Gastrocnemius medialis (tissue), 4 donors: ENCODE measurements at regions not wholly inside any gene's neighbourhood (a gene's known extent, or its start where the extent isn't known, plus 50 kb on each side); places are given as distances from the start of the nearest gene placed in this dataset.

ENCODE experiments used
- ATAC-seq, 2 donors: fragments of 150-250 bp; one replicate each; pipeline ENCODE4 v1.9.1; 2016
- DNase-seq, 2 donors: peaks; one replicate each; pipeline ENCODE4 v3.0.0-alpha.2; 2019
- H3K27ac ChIP-seq, 4 donors: fragments of 200-600 bp; sonication (generic); 1 replicate in 1 of 4; 2 replicates in 3 of 4; pipeline ENCODE4 v1.5.1; 2016 to 2018; ENCODE audit warnings: mild to moderate bottlenecking in 2 of 4, moderate library complexity in 1 of 4
- H3K27me3 ChIP-seq, 3 donors: fragments of 200-600 bp; sonication (generic) in 2 of 3; 1 replicate in 1 of 3; 2 replicates in 2 of 3; pipeline versions ENCODE4 v1.5.1 to v1.6.0; 2016 to 2019; ENCODE audit warnings: mild to moderate bottlenecking in 1 of 3, moderate library complexity in 1 of 3
- H3K36me3 ChIP-seq, 2 donors: fragments of 200-600 bp; sonication (generic) in 1 of 2; one replicate each; pipeline ENCODE4 v1.5.1; 2017 to 2018
- H3K4me1 ChIP-seq, 2 donors: fragments of 200-600 bp; sonication (generic) in 1 of 2; one replicate each; pipeline ENCODE4 v1.5.1; 2016 to 2017; ENCODE audit warnings: mild to moderate bottlenecking in 2 of 2
- H3K4me3 ChIP-seq, 4 donors: fragments of 200-600 bp; sonication (generic) in 3 of 4; 1 replicate in 1 of 4; 2 replicates in 3 of 4; pipeline ENCODE4 v1.5.1; 2016 to 2019; ENCODE audit warnings: mild to moderate bottlenecking in 2 of 4
- H3K9me3 ChIP-seq, 3 donors: fragments of 200-600 bp; sonication (generic) in 2 of 3; 1 replicate in 1 of 3; 2 replicates in 2 of 3; pipeline ENCODE4 v1.5.1; 2016 to 2019
- POLR2A ChIP-seq, 2 donors: fragments of 450-650 bp; IDR thresholded peaks; one replicate each; pipeline ENCODE4 v1.6.1; 2017; ENCODE audit warnings: antibody characterized with exemption in 2 of 2, mild to moderate bottlenecking in 2 of 2, moderate library complexity in 2 of 2
- in situ Hi-C, 4 donors: fragments of 200-750 bp; cut with MboI; loops; one replicate each; pipeline versions ENCODE4 v1.15.0 to v1.8.0; 2017; ENCODE audit warnings: low sequenced_read_pairs in 4 of 4
- intact Hi-C: fragments of 100-400 bp; cut with DNase I; formaldehyde crosslinking; loops from one replicate; pipeline ENCODE4 v1.15.1; 2023; ENCODE audit warnings: low total_unique reads
- TF ChIP-seq, protein P1 (sequence below), 5 experiments: fragments of 450-650 bp in 3 of 5; fragments of 200-600 bp in 2 of 5; sonication (generic) in 2 of 5; IDR thresholded peaks in 4 of 5; conservative IDR thresholded peaks in 1 of 5; 1 replicate in 4 of 5; 2 replicates in 1 of 5; pipeline ENCODE4 v1.5.1; 2016 to 2019; ENCODE audit warnings: antibody characterized with exemption in 5 of 5, mild to moderate bottlenecking in 3 of 5, moderate library complexity in 3 of 5

DNA sequence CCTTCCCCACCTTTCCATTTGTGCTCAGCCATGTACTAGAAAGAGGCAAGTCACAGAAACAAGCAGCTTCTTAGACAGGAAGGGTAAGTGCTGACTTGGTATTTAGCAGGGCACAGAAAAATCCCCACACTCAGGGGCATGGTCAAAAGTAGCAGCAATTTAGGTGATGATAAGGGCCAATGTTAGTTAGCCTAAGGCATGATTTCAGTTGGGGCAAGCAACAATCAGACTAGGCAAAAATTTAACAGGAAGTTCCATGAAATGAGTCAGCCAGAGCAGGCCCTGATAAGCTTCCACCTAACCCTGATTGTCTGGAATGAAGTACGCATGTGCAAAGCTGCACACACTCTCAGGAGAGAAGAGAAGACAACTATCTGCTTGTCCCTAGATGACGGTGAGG, 423.4 kb upstream of the UBE2E2 start:
- intact Hi-C loops, result no loop called here

GRCh38 chr3:22792533-22792932, 410.6 kb upstream of the UBE2E2 start:
- Histone ChIP-seq H3K4me3 (no peak overlapping the region), H3K36me3 (no peaks in the 10 kb centered on the region), H3K27me3 (no peaks in the 10 kb centered on the region), H3K27ac (no peak overlapping the region), H3K4me1 (no peaks in the 10 kb centered on the region), H3K9me3 (no peaks in the 10 kb centered on the region)
- intact Hi-C loops (no loop called here), in situ Hi-C loops (no loop called here)
- DNase-seq (no peak), ATAC-seq (no peak)
- no peak for TF ChIP-seq POLR2A (IDR thresholded peaks at IDR 0.05)
- TF ChIP-seq, protein P1, sequence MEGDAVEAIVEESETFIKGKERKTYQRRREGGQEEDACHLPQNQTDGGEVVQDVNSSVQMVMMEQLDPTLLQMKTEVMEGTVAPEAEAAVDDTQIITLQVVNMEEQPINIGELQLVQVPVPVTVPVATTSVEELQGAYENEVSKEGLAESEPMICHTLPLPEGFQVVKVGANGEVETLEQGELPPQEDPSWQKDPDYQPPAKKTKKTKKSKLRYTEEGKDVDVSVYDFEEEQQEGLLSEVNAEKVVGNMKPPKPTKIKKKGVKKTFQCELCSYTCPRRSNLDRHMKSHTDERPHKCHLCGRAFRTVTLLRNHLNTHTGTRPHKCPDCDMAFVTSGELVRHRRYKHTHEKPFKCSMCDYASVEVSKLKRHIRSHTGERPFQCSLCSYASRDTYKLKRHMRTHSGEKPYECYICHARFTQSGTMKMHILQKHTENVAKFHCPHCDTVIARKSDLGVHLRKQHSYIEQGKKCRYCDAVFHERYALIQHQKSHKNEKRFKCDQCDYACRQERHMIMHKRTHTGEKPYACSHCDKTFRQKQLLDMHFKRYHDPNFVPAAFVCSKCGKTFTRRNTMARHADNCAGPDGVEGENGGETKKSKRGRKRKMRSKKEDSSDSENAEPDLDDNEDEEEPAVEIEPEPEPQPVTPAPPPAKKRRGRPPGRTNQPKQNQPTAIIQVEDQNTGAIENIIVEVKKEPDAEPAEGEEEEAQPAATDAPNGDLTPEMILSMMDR (IDR thresholded peaks at IDR 0.05 in 4 of 5, conservative IDR thresholded peaks at IDR 0.05 in 1 of 5), result no peak

More for the DNA sequence above, 423.4 kb upstream of the UBE2E2 start:
- H3K36me3 ChIP-seq, result no peaks in the 10 kb centered on the region
- no peak overlapping the region for H3K27ac ChIP-seq
- in situ Hi-C loops, result no loop called here
- H3K9me3 ChIP-seq, result no peaks in the 10 kb centered on the region
- TF ChIP-seq, protein P1 (IDR thresholded peaks at IDR 0.05 in 4 of 5, conservative IDR thresholded peaks at IDR 0.05 in 1 of 5), result no peak
- TF ChIP-seq POLR2A (IDR thresholded peaks at IDR 0.05), result no peak
- DNase-seq, result no peak
- no peak overlapping the region for H3K4me3 ChIP-seq
- ATAC-seq, result no peak
- H3K4me1 ChIP-seq, result no peaks in the 10 kb centered on the region
- no peaks in the 10 kb centered on the region for H3K27me3 ChIP-seq

GRCh38 chr3:22795917-22796316, 407.2 kb upstream of the UBE2E2 start:
- Histone ChIP-seq H3K9me3 (no peaks in the 10 kb centered on the region), H3K36me3 (no peaks in the 10 kb centered on the region), H3K4me3 (no peak overlapping the region), H3K27ac (no peak overlapping the region), H3K27me3 (no peaks in the 10 kb centered on the region), H3K4me1 (no peaks in the 10 kb centered on the region)
- DNase-seq, result no peak
- in situ Hi-C loops (no loop called here), intact Hi-C loops (no loop called here)
- no peak for TF ChIP-seq POLR2A (IDR thresholded peaks at IDR 0.05)
- TF ChIP-seq, protein P1 (IDR thresholded peaks at IDR 0.05 in 4 of 5, conservative IDR thresholded peaks at IDR 0.05 in 1 of 5), result no peak
- no peak for ATAC-seq

GRCh38 chr3:22798461-22798860, 404.7 kb upstream of the UBE2E2 start:
- Histone ChIP-seq H3K27me3 (no peaks in the 10 kb centered on the region), H3K27ac (no peak overlapping the region), H3K36me3 (no peaks in the 10 kb centered on the region), H3K4me1 (no peaks in the 10 kb centered on the region), H3K4me3 (no peak overlapping the region), H3K9me3 (no peaks in the 10 kb centered on the region)
- ATAC-seq (no peak), DNase-seq (no peak)
- intact Hi-C loops, result no loop called here
- in situ Hi-C loops, result no loop called here
- no peak for TF ChIP-seq POLR2A (IDR thresholded peaks at IDR 0.05)
- TF ChIP-seq, protein P1 (IDR thresholded peaks at IDR 0.05 in 4 of 5, conservative IDR thresholded peaks at IDR 0.05 in 1 of 5), result no peak

GRCh38 chr3:22819209-22819608, 383.9 kb upstream of the UBE2E2 start:
- Histone ChIP-seq H3K27me3 (no peaks in the 10 kb centered on the region), H3K4me1 (no peaks in the 10 kb centered on the region), H3K36me3 (no peaks in the 10 kb centered on the region), H3K4me3 (no peak overlapping the region), H3K27ac (no peak overlapping the region), H3K9me3 (no peaks in the 10 kb centered on the region)
- intact Hi-C loops, result no loop called here
- no peak for ATAC-seq
- in situ Hi-C loops, result no loop called here
- no peak for DNase-seq
- TF ChIP-seq, protein P1 (IDR thresholded peaks at IDR 0.05 in 4 of 5, conservative IDR thresholded peaks at IDR 0.05 in 1 of 5), result no peak
- TF ChIP-seq POLR2A (IDR thresholded peaks at IDR 0.05), result no peak
